HG02678 (cell line): ENCODE measurements at regions not wholly inside any gene's neighbourhood (a gene's known extent, or its start where the extent isn't known, plus 50 kb on each side); places are given as distances from the start of the nearest gene placed in this dataset.
"Not testable (repeated sequence)": the region's sequence is repeated elsewhere in the genome, so short reads cannot be mapped to it uniquely, and the experiment has no call there.

Experiments
- ATAC-seq: cut with Tn5 transposase; IDR thresholded peaks from one replicate; pipeline ENCODE4 v1.9.1; 2021; ENCODE audit warnings: mild to moderate bottlenecking, moderate library complexity; ENCODE audit not compliant: unreplicated experiment

- no peak for ATAC-seq
These were observed 135.9 kb downstream of the C6orf118 start for GRCh38 chr6:165173484-165173883.

GRCh38 chr6:165167861-165168260 is 141.5 kb downstream of the C6orf118 start:
- no peak for ATAC-seq

- no peak for ATAC-seq
These were observed 142.1 kb downstream of the C6orf118 start for GRCh38 chr6:165167311-165167710.

- no peak for ATAC-seq
These were observed 145.9 kb downstream of the C6orf118 start for GRCh38 chr6:165163519-165163918.

GRCh38 chr6:165159460-165159859 is 149.9 kb downstream of the C6orf118 start:
- ATAC-seq, result no peak

- ATAC-seq, result no peak
These were observed 162.9 kb downstream of the C6orf118 start for GRCh38 chr6:165146456-165146855.

GRCh38 chr6:165135889-165136288 is 173.5 kb downstream of the C6orf118 start:
- ATAC-seq, result no peak

GRCh38 chr6:165129086-165129485 is 180.3 kb downstream of the C6orf118 start:
- ATAC-seq, result no peak

- not testable (repeated sequence) for ATAC-seq
These were observed 181.7 kb downstream of the C6orf118 start for GRCh38 chr6:165127743-165128142.

- ATAC-seq, result not testable (repeated sequence)
These were observed 184.7 kb downstream of the C6orf118 start for GRCh38 chr6:165124681-165125080.

- no peak for ATAC-seq
These were observed 190.0 kb downstream of the C6orf118 start for GRCh38 chr6:165119231-165120020.

- ATAC-seq, result no peak
These were observed 190.7 kb downstream of the C6orf118 start for GRCh38 chr6:165118736-165119135.

- no peak for ATAC-seq
These were observed 191.6 kb downstream of the C6orf118 start for GRCh38 chr6:165117806-165118205.

- ATAC-seq, result no peak
These were observed 192.3 kb downstream of the C6orf118 start for GRCh38 chr6:165117121-165117520.

GRCh38 chr6:165110860-165111259 is 198.5 kb downstream of the C6orf118 start:
- no peak for ATAC-seq

GRCh38 chr6:165109011-165109410 is 200.4 kb downstream of the C6orf118 start:
- no peak for ATAC-seq

- ATAC-seq, result no peak
These were observed 203.1 kb downstream of the C6orf118 start for GRCh38 chr6:165106261-165106660.

- ATAC-seq, result no peak
These were observed 211.2 kb downstream of the C6orf118 start for GRCh38 chr6:165098165-165098564.

- no peak for ATAC-seq
These were observed 212.5 kb downstream of the C6orf118 start for GRCh38 chr6:165096868-165097267.

GRCh38 chr6:165096209-165096608 is 213.2 kb downstream of the C6orf118 start:
- no peak for ATAC-seq

GRCh38 chr6:165092881-165093595 is 216.4 kb downstream of the C6orf118 start:
- no peak for ATAC-seq

- no peak for ATAC-seq
These were observed 218.2 kb downstream of the C6orf118 start for GRCh38 chr6:165091121-165091785.
